CD4-positive, alpha-beta T cell (primary cell): ENCODE measurements at regions not wholly inside any gene's neighbourhood (a gene's known extent, or its start where the extent isn't known, plus 50 kb on each side); places are given as distances from the start of the nearest gene placed in this dataset.
A peak's percentile ranks its signal among the peaks of the same experiment; 100 is the strongest.

Experiments
- ATAC-seq: fragments of 200-7000 bp; cut with Tn5 transposase; one replicate; pipeline ENCODE4 v1.10.0; 2022; ENCODE audit warnings: mild to moderate bottlenecking; ENCODE audit not compliant: poor library complexity
- CTCF ChIA-PET: fragments of 350-600 bp; sonication (Branson Sonifier 250); formaldehyde crosslinking; loops from one replicate; lab custom pipeline; 2021; ENCODE audit warnings: antibody characterized with exemption, inconsistent platforms; lab: Charles Lee
- POLR2A ChIA-PET: fragments of 350-600 bp; sonication (Branson Sonifier 250); formaldehyde crosslinking; loops from one replicate; lab custom pipeline; 2021; ENCODE audit warnings: antibody characterized with exemption, inconsistent platforms; lab: Charles Lee
- DNase-seq, 14 experiments: peaks; one replicate each; pipeline ENCODE4 v3.0.0-alpha.2; 2013 to 2020; ENCODE audit warnings: mixed read lengths in 2 of 14
- H3K27ac ChIP-seq, 2 donors: one replicate each; pipeline versions ENCODE4 v1.5.1 to v1.7.0; 2013; ENCODE audit warnings: low read length in 2 of 2, low read depth in 1 of 2, mild to moderate bottlenecking in 1 of 2
- H3K27me3 ChIP-seq, 2 experiments: 1 replicate in 1 of 2; 2 replicates in 1 of 2; pipeline versions ENCODE4 v1.6.1 to v1.7.0; 2013; ENCODE audit warnings: low read length in 2 of 2, control low read depth in 1 of 2, mild to moderate bottlenecking in 1 of 2, moderate library complexity in 1 of 2; ENCODE audit not compliant: insufficient read depth in 2 of 2, control insufficient read depth in 1 of 2
- H3K36me3 ChIP-seq: one replicate; pipeline ENCODE4 v1.6.1; 2013; ENCODE audit warnings: low read length, control low read depth; ENCODE audit not compliant: insufficient read depth
- H3K4me1 ChIP-seq: one replicate; pipeline ENCODE4 v1.6.1; 2013; ENCODE audit warnings: low read length, control low read depth; ENCODE audit not compliant: insufficient read depth
- H3K4me3 ChIP-seq: one replicate; pipeline ENCODE4 v1.5.1; 2013; ENCODE audit warnings: mild to moderate bottlenecking, low read length, moderate library complexity
- H3K9me3 ChIP-seq, 2 experiments: 1 replicate in 1 of 2; 2 replicates in 1 of 2; pipeline versions ENCODE4 v1.6.1 to v1.7.0; 2013; ENCODE audit warnings: low read length in 2 of 2, mild to moderate bottlenecking in 2 of 2, control low read depth in 1 of 2, moderate library complexity in 1 of 2; ENCODE audit not compliant: control insufficient read depth in 1 of 2, insufficient read depth in 1 of 2
- H3K27ac Mint-ChIP-seq: one replicate; pipeline ENCODE4 v1.8.0; 2020; ENCODE audit warnings: mixed read lengths
- H3K27me3 Mint-ChIP-seq: one replicate; pipeline ENCODE4 v1.8.0; 2021; ENCODE audit warnings: mixed read lengths
- H3K36me3 Mint-ChIP-seq: one replicate; pipeline ENCODE4 v1.8.0; 2021; ENCODE audit warnings: low read depth, mixed read lengths
- H3K4me1 Mint-ChIP-seq: one replicate; pipeline ENCODE4 v1.8.0; 2021; ENCODE audit warnings: low read depth, mixed read lengths
- H3K4me3 Mint-ChIP-seq: one replicate; pipeline ENCODE4 v1.8.0; 2020; ENCODE audit warnings: mild to moderate bottlenecking, mixed read lengths
- H3K9me3 Mint-ChIP-seq: one replicate; pipeline ENCODE4 v1.8.0; 2020; ENCODE audit warnings: mixed read lengths
- CTCF ChIP-seq: fragments of 200-600 bp; IDR thresholded peaks from one replicate; pipeline ENCODE4 v1.8.0; 2022; ENCODE audit warnings: antibody characterized with exemption, mild to moderate bottlenecking
- intact Hi-C, 2 experiments: fragments of 100-400 bp; cut with DNase I in 1 of 2; cut with micrococcal nuclease in 1 of 2; formaldehyde crosslinking; loops; one replicate each; pipeline versions ENCODE4 v1.15.1 to v1.9.0; 2023 to 2025; cut with DNase I, micrococcal nuclease

DNA sequence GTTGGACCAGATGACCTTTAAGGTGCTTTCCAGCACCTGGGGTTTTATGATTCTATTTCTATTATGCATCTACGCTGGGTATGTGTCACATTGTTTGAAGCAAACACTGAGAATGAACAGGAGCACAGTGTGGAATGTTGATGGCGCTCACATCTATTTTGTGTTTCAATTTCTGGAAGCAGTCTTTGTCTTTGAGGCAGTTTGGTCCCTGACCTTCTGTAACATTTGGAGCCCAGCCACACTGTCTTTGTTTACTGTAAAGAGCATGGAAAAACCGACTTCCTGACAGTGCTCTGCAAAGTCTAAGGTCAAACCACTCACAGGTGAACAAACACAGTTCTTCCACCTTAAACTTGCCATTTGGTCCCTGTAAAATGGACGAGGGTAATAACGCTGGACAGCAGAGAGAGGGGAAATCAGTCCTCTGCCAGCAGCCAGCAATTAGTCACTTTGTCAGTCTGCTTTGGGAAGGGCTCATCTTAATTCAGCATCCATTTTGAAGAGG lies 155.5 kb downstream of the PRL start:
- H3K27me3 Mint-ChIP-seq = peaks cover 18% of the 10 kb centered on the region
- no peaks in the 10 kb centered on the region for H3K36me3 Mint-ChIP-seq

GRCh38 chr6:22142856-22143255 lies 154.0 kb downstream of the PRL start:
- Mint-ChIP-seq H3K4me1 (peaks cover 41% of the 10 kb centered on the region), H3K36me3 (peaks cover 5% of the 10 kb centered on the region), H3K4me3 (no peak overlapping the region), H3K9me3 (no peaks in the 10 kb centered on the region), H3K27me3 (peaks cover 30% of the 10 kb centered on the region), H3K27ac (peak overlapping the region; percentile 16)
- H3K27me3 ChIP-seq = peaks cover 8 to 11% of the 10 kb centered on the region in 2 experiments
- H3K9me3 ChIP-seq = peaks cover 0 to 4% of the 10 kb centered on the region in 2 experiments
- TF ChIP-seq CTCF = no peak
- ChIA-PET CTCF (no interaction called here), POLR2A (interaction anchor here (1.2 kb wide), 1 partner anchor 225 kb away, joined by 4 read pairs; no protein-coding TSS in a partner anchor)
- H3K4me1 ChIP-seq = no peaks in the 10 kb centered on the region
- no peak overlapping the region for H3K4me3 ChIP-seq
- no peak for DNase-seq
- ATAC-seq = no peak
- H3K36me3 ChIP-seq = no peaks in the 10 kb centered on the region
- no peak overlapping the region for H3K27ac ChIP-seq
- intact Hi-C loops = loop anchor here in 1 of 2 experiments (10.0 kb wide), 1 partner anchor 228 kb away; no protein-coding TSS in a partner anchor

More for the DNA sequence above, 155.5 kb downstream of the PRL start:
- Histone ChIP-seq H3K36me3 (no peaks in the 10 kb centered on the region), H3K27ac (no peak overlapping the region), H3K4me1 (no peaks in the 10 kb centered on the region), H3K4me3 (no peak overlapping the region), H3K9me3 (no peaks in the 10 kb centered on the region), H3K27me3 (no peaks in the 10 kb centered on the region)
- DNase-seq (no peak), ATAC-seq (no peak)
- ChIA-PET POLR2A (no interaction called here), CTCF (no interaction called here)
- intact Hi-C loops = loop anchor here in 1 of 2 experiments (10.0 kb wide), 1 partner anchor 226 kb away; no protein-coding TSS in a partner anchor
- Mint-ChIP-seq H3K27ac (no peak overlapping the region), H3K9me3 (no peaks in the 10 kb centered on the region), H3K4me3 (no peak overlapping the region), H3K4me1 (peaks cover 30% of the 10 kb centered on the region)
- no peak for TF ChIP-seq CTCF

- peaks cover 38% of the 10 kb centered on the region for H3K27me3 Mint-ChIP-seq
- Histone ChIP-seq H3K27ac (no peak overlapping the region), H3K4me1 (no peaks in the 10 kb centered on the region), H3K27me3 (peaks cover 8 to 21% of the 10 kb centered on the region in 2 experiments), H3K36me3 (no peaks in the 10 kb centered on the region), H3K4me3 (no peak overlapping the region), H3K9me3 (peaks cover 0 to 4% of the 10 kb centered on the region in 2 experiments)
- DNase-seq (no peak), ATAC-seq (no peak)
- peaks cover 51% of the 10 kb centered on the region for H3K4me1 Mint-ChIP-seq
- intact Hi-C loops = loop anchor here in 1 of 2 experiments (5.0 to 10.0 kb wide), 2 partner anchors 98 to 231 kb away; no protein-coding TSS in a partner anchor
- CTCF ChIA-PET = no interaction called here
- POLR2A ChIA-PET = interaction anchor here (5.5 kb wide), 1 partner anchor 550 kb away, joined by 53 read pairs; the partner anchor contains the start of gene SOX4
- H3K36me3 Mint-ChIP-seq = peaks cover 5% of the 10 kb centered on the region
- H3K9me3 Mint-ChIP-seq = no peaks in the 10 kb centered on the region
- no peak for TF ChIP-seq CTCF
- no peak overlapping the region for H3K4me3 Mint-ChIP-seq
- peak overlapping the region; percentile 80 for H3K27ac Mint-ChIP-seq
These were observed 151.5 kb downstream of the PRL start for GRCh38 chr6:22145376-22145775.
